ENCODE measurements at regions not wholly inside any gene's neighbourhood (a gene's known extent, or its start where the extent isn't known, plus 50 kb on each side); places are given as distances from the start of the nearest gene placed in this dataset.
"Not testable (repeated sequence)": the region's sequence is repeated elsewhere in the genome, so short reads cannot be mapped to it uniquely, and the experiment has no call there.

DNA sequence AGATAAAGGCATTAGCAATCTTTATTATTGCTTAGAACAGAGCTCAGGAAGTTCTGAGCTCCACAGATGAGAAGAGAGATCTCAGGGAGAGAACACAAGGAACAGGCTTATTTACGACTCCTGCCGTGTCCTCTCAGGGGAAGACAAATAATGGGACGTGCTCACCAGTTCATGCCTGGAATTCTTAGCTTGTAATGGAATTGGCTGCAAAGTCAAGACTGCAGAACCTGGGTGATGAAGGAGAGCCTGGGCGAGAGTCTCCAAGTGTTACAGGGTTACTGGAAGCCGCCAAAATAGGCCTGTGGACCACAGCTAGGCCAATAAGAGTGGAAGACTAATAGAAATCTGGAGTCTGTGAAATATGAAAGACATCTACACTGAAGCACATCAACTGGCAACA lies 174.5 kb upstream of the ADAMTSL1 start:
- no peak for DNase-seq

DNA sequence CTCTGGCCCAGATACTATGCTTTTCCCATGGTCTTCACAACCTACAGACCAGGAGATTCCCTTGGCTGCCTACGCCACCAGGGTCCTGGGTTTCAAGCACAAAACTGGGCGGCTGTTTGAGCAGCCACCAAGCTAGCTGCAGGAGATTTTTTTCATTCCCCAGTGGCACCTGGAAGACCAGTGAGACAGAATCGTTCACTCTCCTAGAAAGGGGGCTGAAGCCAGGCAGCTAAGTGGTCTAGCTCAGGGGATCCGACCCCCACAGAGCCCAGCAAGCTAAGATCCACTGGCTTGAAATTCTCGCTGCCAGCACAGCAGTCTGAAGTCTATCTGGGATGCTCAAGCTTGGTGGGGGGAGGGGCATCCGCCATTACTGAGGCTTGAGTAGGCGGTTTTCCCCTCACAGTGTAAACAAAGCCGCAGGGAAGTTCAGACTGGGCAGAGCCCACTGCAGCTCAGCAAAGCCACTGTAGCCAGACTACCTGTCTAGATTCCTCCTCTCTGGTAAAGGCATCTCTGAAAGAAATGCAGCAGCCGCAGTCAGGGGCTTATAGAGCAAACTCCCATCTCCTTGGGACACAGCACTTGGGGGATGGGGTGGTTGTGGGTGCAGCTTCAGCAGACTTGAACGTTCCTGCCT lies 168.7 kb upstream of the ADAMTSL1 start:
- not testable (repeated sequence) for DNase-seq

DNA sequence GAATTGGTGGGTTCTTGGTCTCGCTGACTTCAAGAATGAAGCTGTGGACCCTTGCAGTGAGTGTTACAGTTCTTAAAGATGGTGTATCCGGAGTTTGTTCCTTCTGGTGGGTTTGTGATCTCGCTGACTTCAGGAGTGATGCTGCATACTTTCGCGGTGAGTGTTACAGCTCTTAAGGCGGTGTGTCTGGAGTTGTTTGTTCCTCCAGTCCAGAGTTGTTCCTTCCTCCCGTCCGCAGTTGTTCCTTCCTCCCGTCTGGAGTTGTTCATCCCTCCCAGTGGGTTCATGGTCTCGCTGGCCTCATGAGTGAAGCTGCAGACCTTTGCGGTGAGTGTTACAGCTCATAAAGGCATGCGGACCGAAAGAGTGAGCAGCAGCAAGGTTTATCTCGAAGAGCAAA lies 159.6 kb upstream of the ADAMTSL1 start:
- DNase-seq = no peak

DNA sequence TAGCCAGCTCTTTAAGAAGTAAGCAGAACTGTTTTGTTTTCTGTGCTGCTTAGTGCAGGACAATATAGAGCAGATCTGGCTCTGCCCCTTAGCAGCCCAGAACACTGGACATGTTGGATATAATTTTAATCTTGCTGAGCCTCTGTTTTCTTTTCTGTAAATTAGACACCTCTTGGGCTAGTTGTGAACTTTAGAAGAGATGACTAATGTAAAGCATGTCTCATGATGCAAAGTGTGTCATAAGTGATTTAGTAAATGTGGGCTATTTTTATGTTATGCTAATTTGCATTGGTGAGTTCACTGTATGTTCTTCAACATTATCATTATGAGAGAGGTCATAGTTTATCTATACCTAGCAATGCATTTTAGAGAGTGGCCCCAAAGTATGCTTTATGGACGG lies 156.1 kb upstream of the ADAMTSL1 start:
- DNase-seq = no peak

- no peak for DNase-seq
These were observed 154.0 kb upstream of the ADAMTSL1 start for GRCh38 chr9:18319918-18320445.

GRCh38 chr9:18324928-18325745 lies 148.8 kb upstream of the ADAMTSL1 start:
- DNase-seq = no peak

DNA sequence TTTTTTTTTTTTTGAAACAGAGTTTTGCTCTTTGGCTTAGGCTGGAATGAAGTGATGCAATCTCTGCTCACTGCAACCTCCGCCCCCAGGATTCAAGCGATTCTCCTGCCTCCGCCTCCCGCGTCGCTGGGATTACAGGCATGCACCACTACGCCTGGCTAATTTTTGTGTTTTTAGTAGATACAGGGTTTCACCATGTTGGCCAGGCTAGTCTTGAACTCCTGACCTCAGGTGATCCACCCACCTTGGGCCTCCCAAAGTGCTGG lies 148.3 kb upstream of the ADAMTSL1 start:
- DNase-seq = not testable (repeated sequence)

DNA sequence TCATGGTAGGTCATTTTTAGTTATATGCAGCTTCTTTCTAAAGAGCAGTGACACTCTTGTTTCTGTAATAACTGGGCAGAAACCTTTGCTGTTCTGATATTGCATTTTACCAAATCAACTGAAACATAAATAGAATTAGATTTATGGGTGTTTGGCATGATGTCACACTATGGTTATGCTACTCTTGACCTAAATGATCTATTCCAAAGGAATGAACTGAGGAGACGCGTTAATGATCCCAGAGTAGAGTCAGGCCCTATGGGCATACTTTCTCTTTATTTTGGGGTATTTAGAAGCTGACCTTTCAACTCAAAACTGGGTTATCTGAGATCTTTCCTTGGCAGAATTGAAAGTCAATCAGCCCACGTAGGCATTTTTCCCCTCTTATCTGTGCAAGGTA lies 146.8 kb upstream of the ADAMTSL1 start:
- DNase-seq = no peak

- no peak for DNase-seq
These were observed 143.3 kb upstream of the ADAMTSL1 start for GRCh38 chr9:18330401-18331309.

- DNase-seq = no peak
These were observed 142.7 kb upstream of the ADAMTSL1 start for GRCh38 chr9:18331310-18331684.

- no peak for DNase-seq
These were observed 142.1 kb upstream of the ADAMTSL1 start for GRCh38 chr9:18331808-18332209.

DNA sequence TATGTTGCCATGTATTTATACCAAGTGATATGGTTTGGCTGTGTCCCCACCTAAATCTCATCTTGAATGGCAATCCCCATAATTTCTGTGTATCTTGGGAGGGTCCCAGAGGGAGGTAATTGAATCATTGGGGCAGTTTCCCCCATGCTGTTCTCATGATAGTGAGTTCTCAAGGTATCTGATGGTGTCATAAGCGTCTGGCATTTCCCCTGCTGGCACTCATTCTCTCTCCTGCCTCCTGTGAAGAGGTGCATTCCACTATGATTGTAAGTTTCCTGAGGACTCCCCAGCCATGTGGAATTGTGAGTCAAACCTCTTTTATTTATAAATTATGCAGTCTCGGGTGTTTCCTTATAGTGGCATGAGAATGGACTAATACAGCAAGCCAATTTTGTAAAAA lies 140.8 kb upstream of the ADAMTSL1 start:
- DNase-seq = no peak

- no peak for DNase-seq
These were observed 138.1 kb upstream of the ADAMTSL1 start for GRCh38 chr9:18335825-18336224.

DNA sequence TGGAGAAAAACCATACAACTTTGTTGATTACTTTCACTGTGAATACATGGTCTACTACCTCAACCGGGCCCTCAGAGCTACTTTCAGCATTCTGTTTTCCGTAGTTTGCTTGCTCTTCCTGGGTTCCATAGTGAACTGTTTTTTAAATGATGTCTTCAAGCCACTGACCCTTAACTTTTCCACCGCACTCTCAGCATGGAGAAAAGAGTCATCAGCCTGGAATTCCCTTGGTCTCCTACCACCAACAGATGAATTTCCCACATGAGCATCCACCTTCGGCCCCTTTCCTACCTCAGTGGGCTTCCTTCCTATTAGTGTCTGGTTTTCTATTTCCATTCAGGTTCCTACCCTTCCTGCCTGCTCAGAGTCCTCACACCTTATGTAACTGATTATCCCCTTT lies 135.9 kb upstream of the ADAMTSL1 start:
- no peak for DNase-seq

DNA sequence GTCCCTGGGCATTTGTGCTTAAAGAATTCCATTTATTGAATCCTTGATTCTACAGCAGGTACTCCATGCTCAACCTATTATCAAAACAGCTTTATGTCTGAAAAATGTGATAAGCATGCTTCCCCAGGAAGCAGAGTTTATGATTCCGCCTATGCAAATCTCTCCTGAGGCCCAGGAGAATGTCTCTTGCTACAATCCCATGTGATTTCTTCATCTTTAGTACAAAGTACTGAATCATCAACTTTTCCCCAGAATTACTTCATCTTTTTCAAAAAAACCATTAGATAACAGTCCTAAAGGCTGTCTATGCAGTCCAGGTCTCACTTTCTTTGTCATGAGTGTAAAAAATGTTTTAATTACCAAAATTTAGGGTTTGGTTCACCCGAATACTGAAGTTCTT lies 130.2 kb upstream of the ADAMTSL1 start:
- no peak for DNase-seq

- DNase-seq = no peak
These were observed 127.2 kb upstream of the ADAMTSL1 start for GRCh38 chr9:18346745-18347144.

DNA sequence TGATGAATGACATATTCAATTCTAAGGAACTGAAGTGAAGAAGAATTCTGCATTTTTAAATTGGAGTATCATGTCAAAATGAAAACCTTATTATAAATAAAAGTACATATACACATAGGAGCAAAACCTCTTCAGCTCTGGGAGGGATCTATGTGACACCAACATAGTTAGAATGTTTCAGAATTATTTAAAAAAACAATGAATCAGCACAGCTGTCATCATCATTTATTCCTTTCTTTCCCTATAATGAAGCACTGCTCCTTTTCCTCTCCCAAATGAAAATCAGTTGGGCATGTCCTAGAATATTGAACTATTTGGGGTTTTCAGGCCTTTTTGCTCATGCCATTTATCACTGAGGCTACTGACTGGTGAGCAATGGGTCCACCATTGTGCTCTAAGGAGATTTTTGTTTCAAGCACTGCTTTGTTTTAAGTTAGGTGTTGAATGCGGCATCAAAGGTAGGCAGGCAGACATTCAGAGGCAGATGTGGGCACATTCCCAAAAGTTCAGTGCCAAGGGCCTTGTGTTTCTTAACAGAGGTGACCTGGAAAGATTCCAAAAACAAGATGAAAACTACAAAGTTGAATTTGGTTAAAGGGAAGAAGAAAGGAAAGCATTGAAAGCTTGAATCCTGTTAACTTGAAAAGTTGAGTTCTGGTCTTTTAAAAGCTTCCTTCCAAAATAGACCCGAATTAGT lies 126.4 kb upstream of the ADAMTSL1 start:
- no peak for DNase-seq

DNA sequence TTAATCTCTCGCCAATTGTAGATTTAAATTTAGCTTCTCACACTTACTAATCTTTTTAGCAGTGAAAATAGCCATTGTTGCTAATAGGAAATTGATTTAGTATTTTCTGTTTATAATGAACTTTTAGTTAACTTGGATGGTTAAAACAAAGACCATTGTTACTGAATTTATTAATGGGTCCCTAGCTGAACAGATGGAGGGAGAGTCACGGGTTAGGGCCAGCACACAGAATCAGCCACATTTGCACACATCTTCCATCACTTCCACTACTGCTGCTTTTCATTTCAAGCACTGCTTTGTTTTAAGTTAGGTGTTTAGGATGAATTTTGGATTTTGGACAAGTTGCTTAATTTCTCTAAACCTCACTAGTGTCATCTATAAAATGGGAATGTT lies 125.9 kb upstream of the ADAMTSL1 start:
- no peak for DNase-seq

GRCh38 chr9:18349530-18349929 lies 124.4 kb upstream of the ADAMTSL1 start:
- DNase-seq = no peak

DNA sequence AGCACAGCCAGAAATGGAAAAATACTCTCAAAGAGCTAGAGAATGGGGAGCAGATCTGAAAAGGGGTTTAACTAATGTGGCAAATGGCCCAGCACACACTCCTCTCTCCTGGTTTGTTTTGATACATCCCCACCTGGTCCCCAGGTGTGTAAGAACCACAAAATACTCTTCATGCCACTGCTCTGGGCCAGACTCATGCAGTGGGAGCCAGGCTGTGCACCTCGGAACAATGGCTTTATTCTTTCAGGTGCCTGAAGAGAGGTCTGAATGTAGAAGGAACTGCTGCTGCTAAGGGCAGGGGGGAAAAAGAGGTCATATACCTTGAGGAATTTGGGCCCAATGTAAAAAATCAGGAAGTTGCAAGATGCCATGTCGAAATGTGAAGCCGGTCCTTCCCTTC lies 123.9 kb upstream of the ADAMTSL1 start:
- DNase-seq = no peak

GRCh38 chr9:18350995-18351595 lies 122.9 kb upstream of the ADAMTSL1 start:
- DNase-seq = no peak

DNA sequence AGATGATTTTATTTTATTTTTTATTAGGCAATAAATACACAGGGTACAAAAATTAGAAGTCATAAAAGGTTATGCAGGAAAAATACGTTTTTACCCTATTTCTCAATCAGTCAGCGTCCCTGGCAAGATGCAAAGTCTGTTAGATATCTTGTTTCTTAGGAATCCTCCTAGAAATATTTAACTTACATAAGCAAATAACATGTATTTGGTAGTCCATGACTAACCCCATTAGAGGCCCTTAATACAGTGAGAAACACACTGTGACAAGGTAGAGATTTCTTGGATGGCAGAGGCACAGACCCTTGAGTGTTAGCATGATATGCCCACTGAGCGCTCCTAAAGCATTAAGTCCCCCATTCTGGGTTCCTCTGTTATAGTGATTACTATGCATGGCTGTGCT lies 121.2 kb upstream of the ADAMTSL1 start:
- DNase-seq = no peak

GRCh38 chr9:18353473-18353872 lies 120.5 kb upstream of the ADAMTSL1 start:
- DNase-seq = no peak
